Calu3 (cell line): ENCODE measurements at regions not wholly inside any gene's neighbourhood (a gene's known extent, or its start where the extent isn't known, plus 50 kb on each side); places are given as distances from the start of the nearest gene placed in this dataset.

Experiments
- BruUV-seq: library from RNA; stranded (reverse); fragments of 400-500 nt; replicated peaks from 2 replicates; lab custom pipeline; 2021; lab: Mats Ljungman, UMichigan
- CTCF ChIA-PET: fragments of 300-600 bp; sonication (Branson Sonifier 250); formaldehyde crosslinking; loops from one replicate; lab custom pipeline; 2022; ENCODE audit warnings: antibody characterized with exemption; lab: Charles Lee
- DNase-seq: peaks from one replicate; pipeline ENCODE4 v3.0.0; 2022
- H3K27ac Mint-ChIP-seq: one replicate; pipeline ENCODE4 v1.8.0; 2022; ENCODE audit warnings: mixed read lengths; ENCODE audit not compliant: unreplicated experiment
- H3K27me3 Mint-ChIP-seq: one replicate; pipeline ENCODE4 v1.8.0; 2022; ENCODE audit warnings: mixed read lengths; ENCODE audit not compliant: unreplicated experiment
- H3K36me3 Mint-ChIP-seq: one replicate; pipeline ENCODE4 v1.8.0; 2022; ENCODE audit warnings: mild to moderate bottlenecking, moderate library complexity, mixed read lengths; ENCODE audit not compliant: insufficient read depth, unreplicated experiment
- H3K4me1 Mint-ChIP-seq: one replicate; pipeline ENCODE4 v1.8.0; 2022; ENCODE audit warnings: mild to moderate bottlenecking, low read depth, mixed read lengths; ENCODE audit not compliant: unreplicated experiment
- H3K4me3 Mint-ChIP-seq: one replicate; pipeline ENCODE4 v1.8.0; 2022; ENCODE audit warnings: mild to moderate bottlenecking, low read depth, moderate library complexity, mixed read lengths; ENCODE audit not compliant: unreplicated experiment
- H3K9me3 Mint-ChIP-seq: one replicate; pipeline ENCODE4 v1.8.0; 2022; ENCODE audit warnings: low read depth, mixed read lengths; ENCODE audit not compliant: unreplicated experiment
- CTCF ChIP-seq: fragments of 200-600 bp; IDR thresholded peaks from one replicate; pipeline ENCODE4 v1.8.0; 2022; ENCODE audit warnings: antibody characterized with exemption; ENCODE audit not compliant: unreplicated experiment
- intact Hi-C: fragments of 100-400 bp; cut with micrococcal nuclease; formaldehyde crosslinking; loops from one replicate; pipeline ENCODE4 v1.10.0; 2022; ENCODE audit not compliant: unreplicated experiment

GRCh38 chr10:55369670-55370420 lies 568.8 kb upstream of the PCDH15 start:
- Mint-ChIP-seq H3K4me1 (no peaks in the 10 kb centered on the region), H3K4me3 (no peak overlapping the region), H3K36me3 (peaks cover 5% of the 10 kb centered on the region), H3K9me3 (peaks cover 2% of the 10 kb centered on the region), H3K27me3 (no peaks in the 10 kb centered on the region), H3K27ac (no peak overlapping the region)
- no peak for DNase-seq
- no TSS peak for BruUV-seq
- intact Hi-C loops: no loop called here
- CTCF ChIA-PET: no interaction called here
- TF ChIP-seq CTCF: no peak

- DNase-seq: no peak
- CTCF ChIA-PET: interaction anchor here (0.7 kb wide), 1 partner anchor 268 kb away, joined by 3 read pairs; no protein-coding TSS in a partner anchor
- H3K36me3 Mint-ChIP-seq: peaks cover 5% of the 10 kb centered on the region
- TF ChIP-seq CTCF: no peak
- no peaks in the 10 kb centered on the region for H3K4me1 Mint-ChIP-seq
- no peaks in the 10 kb centered on the region for H3K27me3 Mint-ChIP-seq
- no peak overlapping the region for H3K4me3 Mint-ChIP-seq
- BruUV-seq: no TSS peak
- peaks cover 2% of the 10 kb centered on the region for H3K9me3 Mint-ChIP-seq
- intact Hi-C loops: no loop called here
- H3K27ac Mint-ChIP-seq: no peak overlapping the region
Measured at GRCh38 chr10:55368467-55368866, 567.4 kb upstream of the PCDH15 start.

GRCh38 chr10:55367555-55367954 lies 566.5 kb upstream of the PCDH15 start:
- CTCF ChIA-PET: no interaction called here
- Mint-ChIP-seq H3K27me3 (no peaks in the 10 kb centered on the region), H3K9me3 (peaks cover 2% of the 10 kb centered on the region), H3K4me3 (no peak overlapping the region), H3K36me3 (peaks cover 5% of the 10 kb centered on the region), H3K27ac (no peak overlapping the region), H3K4me1 (no peaks in the 10 kb centered on the region)
- intact Hi-C loops: no loop called here
- no TSS peak for BruUV-seq
- no peak for TF ChIP-seq CTCF
- no peak for DNase-seq

- H3K27ac Mint-ChIP-seq: no peak overlapping the region
- DNase-seq: no peak
- no peak for TF ChIP-seq CTCF
- no peaks in the 10 kb centered on the region for H3K27me3 Mint-ChIP-seq
- intact Hi-C loops: no loop called here
- H3K4me3 Mint-ChIP-seq: no peak overlapping the region
- CTCF ChIA-PET: no interaction called here
- no peaks in the 10 kb centered on the region for H3K36me3 Mint-ChIP-seq
- BruUV-seq: no TSS peak
- H3K4me1 Mint-ChIP-seq: no peaks in the 10 kb centered on the region
- H3K9me3 Mint-ChIP-seq: no peaks in the 10 kb centered on the region
Measured at GRCh38 chr10:55358539-55358938, 557.5 kb upstream of the PCDH15 start.
